ENCODE measurements at regions not wholly inside any gene's neighbourhood (a gene's known extent, or its start where the extent isn't known, plus 50 kb on each side); places are given as distances from the start of the nearest gene placed in this dataset.

DNA sequence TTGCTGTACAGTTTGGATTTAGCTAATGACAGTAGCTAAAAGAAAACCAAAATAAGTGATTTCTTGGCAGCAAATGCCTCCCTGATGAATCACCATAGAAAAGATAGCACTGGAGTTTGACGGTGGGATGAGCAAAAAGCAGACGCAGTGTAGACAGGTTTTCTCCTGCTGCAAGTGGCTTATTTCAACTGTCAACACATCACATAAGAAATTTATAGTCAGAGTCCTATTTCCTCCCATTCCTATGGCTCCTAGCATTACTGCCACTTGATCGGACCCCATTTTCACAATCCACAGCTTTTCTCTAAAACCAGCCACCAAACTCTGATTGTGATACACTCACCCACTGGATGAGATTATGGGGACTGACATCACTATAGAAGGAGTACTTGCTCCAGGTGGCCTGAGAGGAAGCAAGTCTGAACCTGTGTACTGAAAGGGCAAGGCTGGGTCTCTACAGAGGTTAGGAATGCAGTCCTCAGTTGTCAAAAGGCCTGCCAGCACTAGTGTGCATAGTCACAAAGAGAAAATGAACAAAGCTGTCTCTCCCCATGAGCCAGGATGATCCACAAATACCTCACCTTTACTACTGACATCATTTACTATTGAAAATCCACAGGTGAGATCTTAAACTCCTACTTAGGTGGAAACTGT is 359.8 kb downstream of the LTN1 start:
- H3K27ac ChIP-seq = peak overlapping the region; percentile 77
- H3K4me3 ChIP-seq (ENCODE audit: low read depth, low read length) = no peak overlapping the region
- TF ChIP-seq, protein P1, sequence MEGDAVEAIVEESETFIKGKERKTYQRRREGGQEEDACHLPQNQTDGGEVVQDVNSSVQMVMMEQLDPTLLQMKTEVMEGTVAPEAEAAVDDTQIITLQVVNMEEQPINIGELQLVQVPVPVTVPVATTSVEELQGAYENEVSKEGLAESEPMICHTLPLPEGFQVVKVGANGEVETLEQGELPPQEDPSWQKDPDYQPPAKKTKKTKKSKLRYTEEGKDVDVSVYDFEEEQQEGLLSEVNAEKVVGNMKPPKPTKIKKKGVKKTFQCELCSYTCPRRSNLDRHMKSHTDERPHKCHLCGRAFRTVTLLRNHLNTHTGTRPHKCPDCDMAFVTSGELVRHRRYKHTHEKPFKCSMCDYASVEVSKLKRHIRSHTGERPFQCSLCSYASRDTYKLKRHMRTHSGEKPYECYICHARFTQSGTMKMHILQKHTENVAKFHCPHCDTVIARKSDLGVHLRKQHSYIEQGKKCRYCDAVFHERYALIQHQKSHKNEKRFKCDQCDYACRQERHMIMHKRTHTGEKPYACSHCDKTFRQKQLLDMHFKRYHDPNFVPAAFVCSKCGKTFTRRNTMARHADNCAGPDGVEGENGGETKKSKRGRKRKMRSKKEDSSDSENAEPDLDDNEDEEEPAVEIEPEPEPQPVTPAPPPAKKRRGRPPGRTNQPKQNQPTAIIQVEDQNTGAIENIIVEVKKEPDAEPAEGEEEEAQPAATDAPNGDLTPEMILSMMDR (IDR thresholded peaks at IDR 0.05; ENCODE audit: low read depth, low read length, missing control alignments) = no peak
- no peaks in the 10 kb centered on the region for H3K27me3 ChIP-seq (replicated peaks)
- in situ Hi-C loops (cut with HindIII; ENCODE audit: low pct_ligation_motif_present, low sequenced_read_pairs) = no loop called here
- no peaks in the 10 kb centered on the region for H3K36me3 ChIP-seq (replicated peaks)
- DNase-seq = peak; percentile 83

DNA sequence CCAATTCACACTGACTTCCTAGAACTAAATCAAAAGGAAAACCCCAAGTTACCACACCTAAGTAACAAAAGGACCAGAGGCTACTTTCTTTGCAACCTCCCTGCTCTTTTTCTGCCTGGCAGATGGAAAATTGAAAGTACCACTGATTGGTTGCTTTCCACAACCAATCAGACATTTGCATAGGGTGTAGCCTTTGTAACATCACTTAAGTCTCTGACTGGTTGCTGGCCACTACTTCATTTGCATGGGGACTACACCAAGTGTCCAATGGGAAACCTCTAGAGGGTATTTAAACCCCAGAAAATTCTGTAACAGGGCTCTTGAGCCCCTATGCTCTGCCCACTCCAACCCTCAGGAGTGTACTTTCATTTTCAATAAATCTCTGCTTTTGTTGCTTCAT is 365.0 kb downstream of the LTN1 start:
- in situ Hi-C loops (cut with HindIII; ENCODE audit: low pct_ligation_motif_present, low sequenced_read_pairs) = no loop called here
- Histone ChIP-seq H3K4me3 (ENCODE audit: low read depth, low read length) (no peak overlapping the region), H3K27me3 (replicated peaks) (no peaks in the 10 kb centered on the region), H3K36me3 (replicated peaks) (no peaks in the 10 kb centered on the region), H3K27ac (no peak overlapping the region)
- TF ChIP-seq, protein P1 (IDR thresholded peaks at IDR 0.05; ENCODE audit: low read depth, low read length, missing control alignments) = no peak
- no peak for DNase-seq

DNA sequence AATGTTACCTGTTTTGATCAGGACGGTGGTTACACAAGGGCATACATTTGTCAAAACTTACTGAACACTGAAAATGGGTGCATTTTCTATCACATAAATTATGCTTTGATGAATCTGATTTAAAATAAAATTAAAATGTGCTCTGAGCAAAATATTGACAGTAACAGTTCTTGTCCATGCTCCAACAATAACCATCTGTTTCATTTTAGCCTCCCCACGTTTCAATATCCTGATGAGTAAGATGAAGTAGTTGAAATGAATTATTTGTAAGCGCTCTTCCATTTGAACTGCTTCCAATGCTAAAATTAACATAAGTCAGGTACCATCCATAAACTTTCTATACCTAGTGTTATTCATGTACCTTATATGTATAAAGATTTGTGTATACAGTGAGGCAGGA is 365.4 kb downstream of the LTN1 start:
- Histone ChIP-seq H3K27me3 (replicated peaks) (no peaks in the 10 kb centered on the region), H3K36me3 (replicated peaks) (no peaks in the 10 kb centered on the region), H3K4me3 (ENCODE audit: low read depth, low read length) (no peak overlapping the region), H3K27ac (no peak overlapping the region)
- in situ Hi-C loops (cut with HindIII; ENCODE audit: low pct_ligation_motif_present, low sequenced_read_pairs) = no loop called here
- TF ChIP-seq, protein P1 (IDR thresholded peaks at IDR 0.05; ENCODE audit: low read depth, low read length, missing control alignments) = no peak
- DNase-seq = no peak

DNA sequence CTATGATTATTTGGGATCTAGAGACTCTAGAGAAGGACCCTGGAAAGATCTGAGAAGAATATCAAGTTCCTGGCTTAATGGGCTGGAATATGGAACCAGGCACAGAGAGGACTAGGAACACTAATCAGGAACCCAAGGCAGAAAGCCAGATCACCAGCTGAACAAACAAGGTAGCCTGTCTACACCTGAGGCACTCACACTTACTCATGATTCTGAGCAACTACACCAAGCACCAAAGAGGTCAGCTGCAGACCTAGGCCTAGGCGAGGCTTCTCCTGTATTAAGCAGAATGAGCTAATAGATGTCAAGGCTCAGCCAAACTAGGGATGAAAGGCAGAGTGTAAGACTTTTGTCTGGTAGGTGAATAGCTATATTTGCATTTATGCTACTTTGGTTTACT is 368.1 kb downstream of the LTN1 start:
- in situ Hi-C loops (cut with HindIII; ENCODE audit: low pct_ligation_motif_present, low sequenced_read_pairs) = no loop called here
- DNase-seq = no peak
- TF ChIP-seq, protein P1 (IDR thresholded peaks at IDR 0.05; ENCODE audit: low read depth, low read length, missing control alignments) = no peak

DNA sequence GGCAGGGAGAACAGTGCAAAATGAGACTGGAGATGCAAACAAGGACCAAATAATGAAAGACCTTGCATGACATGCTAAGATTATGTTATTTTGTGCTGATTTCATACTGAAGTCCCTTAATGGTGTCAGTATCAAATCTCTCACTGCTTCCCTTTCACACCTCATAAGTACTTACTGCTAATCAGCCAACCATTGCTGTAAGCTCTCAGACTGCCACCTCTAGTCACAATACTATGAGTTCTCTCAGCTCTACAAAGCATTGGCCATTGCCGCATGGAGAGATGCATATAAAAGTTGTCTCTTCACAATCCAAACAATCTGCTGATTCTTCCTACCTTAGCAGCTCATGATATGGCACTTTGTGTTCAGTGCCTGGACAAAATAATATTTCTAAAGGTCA is 375.4 kb downstream of the LTN1 start:
- TF ChIP-seq, protein P1 (IDR thresholded peaks at IDR 0.05; ENCODE audit: low read depth, low read length, missing control alignments) = no peak
- in situ Hi-C loops (cut with HindIII; ENCODE audit: low pct_ligation_motif_present, low sequenced_read_pairs) = no loop called here
- Histone ChIP-seq H3K36me3 (replicated peaks) (no peaks in the 10 kb centered on the region), H3K4me3 (ENCODE audit: low read depth, low read length) (no peak overlapping the region), H3K27me3 (replicated peaks) (no peaks in the 10 kb centered on the region), H3K27ac (no peak overlapping the region)
- no peak for DNase-seq

More for the DNA sequence above, 368.1 kb downstream of the LTN1 start:
- Histone ChIP-seq H3K4me3 (ENCODE audit: low read depth, low read length) (no peak overlapping the region), H3K36me3 (replicated peaks) (no peaks in the 10 kb centered on the region), H3K27me3 (replicated peaks) (no peaks in the 10 kb centered on the region), H3K27ac (no peak overlapping the region)

DNA sequence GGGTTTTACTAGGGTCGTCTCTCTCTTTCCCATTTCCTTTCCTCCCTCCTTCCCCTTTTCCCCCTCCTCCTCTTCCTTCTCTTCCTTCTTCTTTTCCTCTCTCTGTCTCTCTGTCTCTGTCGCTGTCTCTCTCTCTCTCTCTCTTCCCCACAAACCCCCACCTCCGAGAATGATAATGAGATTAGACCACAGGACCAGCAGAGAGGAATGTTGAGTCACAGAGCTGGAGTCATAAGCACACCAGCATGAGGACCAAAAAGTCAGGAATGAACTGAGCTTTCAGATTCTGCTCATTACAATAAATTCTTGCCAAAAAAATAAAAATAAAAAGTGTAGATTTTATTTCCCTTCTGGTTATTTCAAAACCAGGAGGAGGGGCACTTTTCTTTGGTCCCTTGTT is 377.4 kb downstream of the LTN1 start:
- Histone ChIP-seq H3K27me3 (replicated peaks) (no peaks in the 10 kb centered on the region), H3K36me3 (replicated peaks) (no peaks in the 10 kb centered on the region), H3K27ac (peak overlapping the region; percentile 42), H3K4me3 (ENCODE audit: low read depth, low read length) (no peak overlapping the region)
- peak; percentile 79 for DNase-seq
- TF ChIP-seq, protein P1 (IDR thresholded peaks at IDR 0.05; ENCODE audit: low read depth, low read length, missing control alignments) = no peak
- in situ Hi-C loops (cut with HindIII; ENCODE audit: low pct_ligation_motif_present, low sequenced_read_pairs) = no loop called here

All from brain microvascular endothelial cell (primary cell).